Mucosa of rectum (tissue), 2 donors: ENCODE measurements at regions not wholly inside any gene's neighbourhood (a gene's known extent, or its start where the extent isn't known, plus 50 kb on each side); places are given as distances from the start of the nearest gene placed in this dataset.

Source experiments
- H3K27ac ChIP-seq, 2 donors: one replicate each; pipeline ENCODE4 v1.7.0; 2013; ENCODE audit warnings: inconsistent platforms in 2 of 2, low read depth in 2 of 2, low read length in 2 of 2
- H3K27me3 ChIP-seq, 2 donors: one replicate each; pipeline ENCODE4 v1.7.0; 2013; ENCODE audit warnings: low read length in 2 of 2; ENCODE audit not compliant: control insufficient read depth in 2 of 2, insufficient read depth in 2 of 2
- H3K36me3 ChIP-seq, 2 donors: one replicate each; pipeline ENCODE4 v1.7.0; 2013; ENCODE audit warnings: low read length in 2 of 2; ENCODE audit not compliant: control insufficient read depth in 2 of 2, insufficient read depth in 2 of 2
- H3K4me1 ChIP-seq, 2 donors: one replicate each; pipeline ENCODE4 v1.7.0; 2013; ENCODE audit warnings: low read length in 2 of 2, mild to moderate bottlenecking in 1 of 2; ENCODE audit not compliant: control insufficient read depth in 2 of 2, insufficient read depth in 2 of 2
- H3K4me3 ChIP-seq, 2 donors: one replicate each; pipeline ENCODE4 v1.7.0; 2013; ENCODE audit warnings: low read length in 2 of 2
- H3K9ac ChIP-seq, 2 donors: one replicate each; pipeline ENCODE4 v1.7.0; 2013; ENCODE audit warnings: low read length in 2 of 2, low read depth in 1 of 2, mild to moderate bottlenecking in 1 of 2
- H3K9me3 ChIP-seq, 2 donors: one replicate each; pipeline ENCODE4 v1.7.0; 2013; ENCODE audit warnings: low read length in 2 of 2; ENCODE audit not compliant: control insufficient read depth in 2 of 2
- donor health status: healthy.
- donor health status: Normal muscosa, but diverticular disease.

DNA sequence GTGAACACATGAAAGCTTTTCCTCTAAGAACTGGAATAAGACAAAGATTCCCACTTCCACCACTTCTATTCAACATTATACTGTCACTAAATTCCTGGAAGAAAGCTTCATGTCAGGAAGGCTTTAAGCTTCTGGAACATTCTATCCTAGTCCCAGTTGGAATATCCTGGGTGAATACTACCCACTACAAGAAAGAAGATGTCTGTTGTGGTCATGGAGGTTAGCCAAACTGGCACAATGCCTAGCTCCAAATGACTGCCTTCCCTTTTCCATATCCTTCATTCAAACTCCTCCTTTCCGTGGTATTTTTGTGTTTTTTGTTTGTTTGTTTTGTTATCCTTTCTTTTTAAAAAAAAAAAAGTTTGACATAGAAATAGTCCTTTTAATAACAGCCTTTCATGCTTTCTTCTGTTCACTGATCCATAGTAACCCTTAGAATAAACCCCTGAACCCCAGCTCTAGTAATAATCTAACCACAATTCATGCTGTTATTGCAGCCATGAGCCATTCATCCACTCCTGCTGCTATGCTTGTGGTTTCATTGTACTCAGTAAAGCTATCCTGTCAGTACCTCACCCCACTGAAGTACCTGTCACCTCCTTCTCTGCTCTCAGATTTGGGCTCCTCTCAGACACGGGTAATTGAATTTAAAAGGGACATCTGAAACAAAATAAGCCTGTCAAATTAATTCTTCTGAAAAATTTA is 447.5 kb downstream of the IGSF11 start:
- Histone ChIP-seq H3K27me3 (no peaks in the 10 kb centered on the region), H3K9me3 (no peaks in the 10 kb centered on the region), H3K9ac (no peak overlapping the region), H3K27ac (no peak overlapping the region), H3K4me1 (no peaks in the 10 kb centered on the region), H3K4me3 (no peak overlapping the region), H3K36me3 (no peaks in the 10 kb centered on the region)

DNA sequence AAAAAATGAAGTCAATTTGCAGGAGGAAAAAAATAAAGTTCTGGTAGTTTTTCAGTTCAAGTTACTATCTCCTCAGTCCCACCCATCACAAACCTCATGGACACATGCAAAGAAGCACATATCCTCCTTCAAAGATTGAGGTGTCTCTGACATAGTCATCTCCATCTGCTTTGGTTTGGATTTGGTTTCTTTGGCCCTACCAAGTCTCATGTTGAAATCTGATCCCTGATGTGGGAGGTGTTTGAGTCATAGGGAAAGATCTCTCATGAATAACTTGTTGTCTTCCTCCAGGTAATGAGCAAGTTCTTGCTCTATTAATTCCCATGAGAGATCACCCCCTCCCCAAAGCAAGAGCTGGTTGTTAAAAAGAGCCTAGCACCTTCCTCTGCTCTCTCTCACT is 446.8 kb downstream of the IGSF11 start:
- no peaks in the 10 kb centered on the region for H3K9me3 ChIP-seq
- no peaks in the 10 kb centered on the region for H3K36me3 ChIP-seq
- H3K27me3 ChIP-seq, result no peaks in the 10 kb centered on the region
- H3K4me3 ChIP-seq, result no peak overlapping the region
- no peak overlapping the region for H3K27ac ChIP-seq
- H3K4me1 ChIP-seq, result no peaks in the 10 kb centered on the region
- H3K9ac ChIP-seq, result no peak overlapping the region

DNA sequence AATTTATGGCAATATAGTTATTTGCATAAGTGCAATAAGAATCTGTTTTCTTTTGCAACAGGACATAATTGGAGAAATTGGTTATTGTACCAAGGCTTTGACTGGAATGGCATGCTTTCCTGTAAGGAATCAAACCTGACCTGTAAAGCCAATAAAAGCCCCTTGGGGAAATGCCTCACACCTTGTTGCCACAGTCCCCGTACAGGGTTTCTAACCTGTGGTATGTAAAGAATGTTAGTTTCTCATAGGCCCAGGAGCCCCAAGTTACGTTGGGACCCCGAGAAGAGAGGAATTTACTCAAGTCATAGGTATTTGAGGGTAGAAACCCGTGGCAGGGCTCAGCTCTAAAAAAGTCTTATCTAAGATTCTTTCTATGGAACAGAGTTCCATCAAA is 441.4 kb downstream of the IGSF11 start:
- Histone ChIP-seq H3K27ac (no peak overlapping the region), H3K27me3 (no peaks in the 10 kb centered on the region), H3K4me3 (no peak overlapping the region), H3K4me1 (no peaks in the 10 kb centered on the region), H3K36me3 (no peaks in the 10 kb centered on the region), H3K9me3 (no peaks in the 10 kb centered on the region), H3K9ac (no peak overlapping the region)

DNA sequence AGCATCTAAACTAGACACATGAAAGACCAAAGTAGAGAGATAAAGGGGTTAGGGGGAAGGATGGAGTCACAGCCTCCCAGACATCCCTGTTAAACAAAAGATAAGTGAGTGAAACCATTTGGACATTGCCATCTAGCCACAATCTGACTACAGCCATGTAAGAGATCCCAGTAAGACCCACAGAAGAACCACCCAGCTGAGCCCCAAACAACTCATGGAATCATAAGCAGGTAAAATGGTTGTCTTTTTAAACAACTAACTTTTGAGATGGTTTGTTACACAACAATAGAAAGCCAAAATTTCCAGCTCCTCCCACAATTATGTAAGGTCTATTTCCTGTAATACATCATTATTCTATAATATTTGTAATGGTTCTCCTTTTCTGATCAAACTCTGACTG is 437.5 kb downstream of the IGSF11 start:
- Histone ChIP-seq H3K9ac (no peak overlapping the region), H3K27me3 (no peaks in the 10 kb centered on the region), H3K4me1 (no peaks in the 10 kb centered on the region), H3K27ac (no peak overlapping the region), H3K4me3 (no peak overlapping the region), H3K36me3 (no peaks in the 10 kb centered on the region), H3K9me3 (no peaks in the 10 kb centered on the region)

DNA sequence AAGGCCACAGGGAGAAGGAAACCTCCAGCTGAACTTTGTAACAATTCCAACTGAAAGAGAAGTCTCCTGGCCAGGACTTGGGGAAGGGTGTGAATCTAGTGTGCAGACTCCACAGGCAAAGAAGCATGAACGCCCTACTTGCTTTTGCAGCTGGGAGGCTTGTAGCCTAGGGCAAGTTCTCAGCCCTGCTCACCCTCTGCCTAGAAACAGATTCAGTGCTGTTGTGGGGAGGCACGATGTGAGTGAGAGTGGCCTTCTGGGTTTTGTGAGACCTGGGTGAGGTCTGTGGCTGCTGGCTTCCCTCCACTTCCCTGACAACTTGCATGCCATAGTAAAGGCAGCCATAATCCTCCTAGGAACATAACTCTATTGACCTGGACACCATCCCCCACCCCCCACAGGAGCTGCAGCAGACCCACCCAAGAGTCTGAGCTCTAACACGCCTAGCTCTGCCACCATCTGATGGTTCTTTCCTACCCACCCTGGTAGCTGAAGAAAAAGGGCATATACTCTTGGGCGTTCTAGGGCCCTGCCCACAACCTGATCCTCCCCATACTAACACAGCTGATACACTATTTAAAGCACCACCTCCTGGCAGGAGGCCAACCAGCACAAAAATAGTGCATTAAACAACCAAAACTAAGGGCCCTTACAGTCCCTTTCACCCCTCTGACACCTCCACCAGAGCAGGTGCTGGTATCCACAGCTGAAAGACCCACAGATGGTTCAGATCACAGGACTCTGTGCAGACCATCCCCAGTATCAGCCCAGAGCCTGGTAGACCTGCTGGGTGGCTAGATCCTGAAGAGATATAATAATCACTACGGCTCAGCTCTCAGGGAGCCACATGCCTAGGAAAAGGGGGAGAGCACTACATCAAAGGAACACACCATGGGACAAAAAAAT is 426.5 kb downstream of the IGSF11 start:
- Histone ChIP-seq H3K4me3 (no peak overlapping the region), H3K27me3 (no peaks in the 10 kb centered on the region), H3K4me1 (no peaks in the 10 kb centered on the region), H3K27ac (no peak overlapping the region), H3K9me3 (peaks cover 0 to 3% of the 10 kb centered on the region in 2 donors), H3K9ac (no peak overlapping the region), H3K36me3 (no peaks in the 10 kb centered on the region)

DNA sequence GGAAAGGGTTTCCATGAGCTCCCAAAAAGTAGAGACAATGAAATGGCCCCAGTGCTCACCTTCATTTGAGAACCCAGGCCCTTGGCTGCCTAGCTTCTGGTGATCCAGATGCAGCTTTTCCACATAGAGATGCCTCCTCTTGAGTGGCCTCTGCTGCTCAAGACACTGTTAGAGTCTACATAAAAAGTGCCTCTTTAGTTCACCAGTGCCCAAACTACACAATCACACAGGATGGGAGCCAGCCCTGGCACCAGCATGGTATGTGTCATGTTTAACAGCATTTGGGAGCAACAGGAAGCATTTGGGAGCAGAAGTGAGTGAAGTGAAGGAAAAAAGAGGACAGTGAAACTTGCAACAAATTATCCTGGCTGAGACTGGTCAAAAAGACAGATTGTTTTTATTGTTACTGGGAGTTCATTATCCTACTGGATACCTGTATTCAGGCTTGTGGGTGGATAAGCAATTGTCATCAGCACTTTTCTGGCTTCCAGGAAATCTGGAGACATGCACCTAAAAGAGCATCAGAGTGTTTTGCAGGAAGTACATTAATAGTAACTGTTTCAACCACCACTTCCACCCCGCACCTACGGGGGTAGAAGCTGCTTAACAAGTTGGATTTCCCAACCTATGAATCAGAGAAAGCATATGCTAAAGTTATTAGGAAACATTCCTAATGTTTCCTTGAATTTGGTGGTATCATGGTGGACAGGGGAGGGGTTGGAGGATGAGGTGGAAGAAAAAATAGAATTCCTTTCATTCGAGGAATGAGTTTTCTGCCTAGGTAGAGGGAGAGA is 416.2 kb downstream of the IGSF11 start:
- H3K9me3 ChIP-seq, result no peaks in the 10 kb centered on the region
- H3K36me3 ChIP-seq, result no peaks in the 10 kb centered on the region
- H3K4me3 ChIP-seq, result no peak overlapping the region
- H3K9ac ChIP-seq, result no peak overlapping the region
- H3K27me3 ChIP-seq, result no peaks in the 10 kb centered on the region
- H3K4me1 ChIP-seq, result no peaks in the 10 kb centered on the region
- H3K27ac ChIP-seq, result no peak overlapping the region

DNA sequence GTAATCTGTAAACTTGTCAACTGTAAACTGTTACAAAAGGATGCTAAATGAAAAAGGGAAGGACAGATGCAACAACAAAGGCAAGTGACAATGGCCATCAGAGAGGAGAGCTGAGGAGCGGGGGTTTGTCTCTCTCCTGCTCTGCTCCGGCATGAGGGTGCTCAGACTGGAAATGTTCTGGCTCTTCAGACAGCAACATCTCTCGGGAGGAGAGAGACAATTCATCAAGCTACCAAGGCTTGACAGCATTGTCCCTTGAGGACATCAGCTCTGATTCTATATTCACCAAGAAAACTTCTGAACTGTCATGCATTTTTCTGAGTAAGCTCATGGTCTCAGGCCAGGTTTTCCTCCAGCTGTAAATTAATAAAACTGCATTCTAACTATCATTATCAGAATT is 408.2 kb downstream of the IGSF11 start:
- H3K4me1 ChIP-seq, result no peaks in the 10 kb centered on the region
- no peak overlapping the region for H3K27ac ChIP-seq
- no peaks in the 10 kb centered on the region for H3K27me3 ChIP-seq
- no peak overlapping the region for H3K9ac ChIP-seq
- no peaks in the 10 kb centered on the region for H3K36me3 ChIP-seq
- no peaks in the 10 kb centered on the region for H3K9me3 ChIP-seq
- no peak overlapping the region for H3K4me3 ChIP-seq

DNA sequence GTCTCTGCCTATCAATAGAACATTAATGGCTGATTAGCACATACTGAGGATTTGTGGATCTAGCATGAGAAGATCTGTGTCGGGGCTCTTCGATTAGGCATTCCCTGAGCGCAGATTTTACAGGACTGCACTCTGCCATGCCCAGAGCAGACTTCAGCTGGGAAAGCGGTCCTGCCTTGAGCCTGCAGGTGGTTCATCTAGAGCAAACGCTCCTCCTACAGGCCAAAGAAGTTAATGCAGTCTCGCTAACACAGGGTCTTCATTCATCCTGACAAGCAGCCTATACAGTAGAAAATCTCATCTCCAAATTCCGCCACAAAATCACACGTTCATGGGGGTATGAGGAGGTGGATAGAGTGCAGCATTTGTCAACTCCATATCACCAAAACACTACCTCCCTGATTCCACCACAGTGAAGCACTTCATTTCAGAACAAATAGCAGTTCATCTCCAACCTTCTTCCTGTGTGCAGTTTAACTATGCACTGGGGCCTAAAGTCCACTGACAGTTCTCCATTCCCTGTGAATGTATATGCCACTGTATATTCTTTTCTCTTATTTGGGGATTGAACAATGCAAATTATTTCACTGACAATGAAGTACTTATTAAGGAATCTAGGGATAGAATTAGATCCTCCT is 405.8 kb downstream of the IGSF11 start:
- Histone ChIP-seq H3K36me3 (no peaks in the 10 kb centered on the region), H3K9ac (no peak overlapping the region)

DNA sequence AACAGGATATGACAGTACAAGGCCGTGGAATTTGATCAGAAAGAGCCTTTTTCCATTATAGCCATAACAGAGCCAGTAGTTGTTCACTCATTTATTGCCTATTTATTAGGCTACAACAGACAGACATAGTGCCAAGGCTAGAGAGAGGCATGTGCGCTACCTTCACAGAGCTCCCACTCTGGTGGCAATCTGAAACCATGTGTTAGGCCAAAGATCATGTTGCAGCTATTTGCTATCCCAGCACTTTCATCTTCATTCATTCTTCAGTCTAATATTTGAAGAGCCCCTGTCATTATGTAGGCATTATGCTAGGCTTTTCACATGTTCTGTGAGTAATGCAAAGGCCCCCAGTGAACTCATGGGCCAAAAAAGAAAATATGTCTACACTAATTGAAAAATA is 404.8 kb downstream of the IGSF11 start:
- Histone ChIP-seq H3K36me3 (no peaks in the 10 kb centered on the region), H3K27me3 (no peaks in the 10 kb centered on the region), H3K9ac (no peak overlapping the region), H3K27ac (no peak overlapping the region), H3K9me3 (no peaks in the 10 kb centered on the region), H3K4me1 (no peaks in the 10 kb centered on the region), H3K4me3 (no peak overlapping the region)

More for the DNA sequence above, 405.8 kb downstream of the IGSF11 start:
- Histone ChIP-seq H3K4me3 (no peak overlapping the region), H3K27me3 (no peaks in the 10 kb centered on the region), H3K4me1 (no peaks in the 10 kb centered on the region), H3K27ac (no peak overlapping the region), H3K9me3 (no peaks in the 10 kb centered on the region)
